ENCODE measurements at regions not wholly inside any gene's neighbourhood (a gene's known extent, or its start where the extent isn't known, plus 50 kb on each side); places are given as distances from the start of the nearest gene placed in this dataset.

GRCh38 chr5:145449794-145450193 lies 385.3 kb downstream of the PRELID2 start:
- no peak for TF ChIP-seq EZH2 (IDR thresholded peaks at IDR 0.05; ENCODE audit: insufficient read depth, poor library complexity, severe bottlenecking)
- TF ChIP-seq EZH2phosphoT487 (IDR thresholded peaks at IDR 0.05; ENCODE audit: insufficient read depth, low read depth), result no peak
